ENCODE measurements at regions not wholly inside any gene's neighbourhood (a gene's known extent, or its start where the extent isn't known, plus 50 kb on each side); places are given as distances from the start of the nearest gene placed in this dataset.

GRCh38 chr3:144221761-144222160, 250.1 kb downstream of the DIPK2A start:
- no peak for TF ChIP-seq CTCF (IDR thresholded peaks at IDR 0.05)
- no peak for TF ChIP-seq ZFX (IDR thresholded peaks at IDR 0.05; ENCODE audit: borderline replicate concordance)

Data from 22Rv1 (cell line).